Psoas muscle (tissue), 7 donors: ENCODE measurements at regions not wholly inside any gene's neighbourhood (a gene's known extent, or its start where the extent isn't known, plus 50 kb on each side); places are given as distances from the start of the nearest gene placed in this dataset.

Experiments used
- ATAC-seq, 4 donors: fragments of 200-7000 bp; cut with Tn5 transposase; one replicate each; pipeline ENCODE4 v1.9.1; 2020; ENCODE audit warnings: moderate library complexity in 3 of 4, mild to moderate bottlenecking in 2 of 4
- DNase-seq, 2 donors: peaks; one replicate each; pipeline ENCODE4 v3.0.0-alpha.2; 2020
- H3K27ac ChIP-seq: fragments of 200-600 bp; one replicate; pipeline ENCODE4 v1.8.0; 2022
- H3K27me3 ChIP-seq, 3 donors: fragments of 200-600 bp in 1 of 3; one replicate each; pipeline versions ENCODE4 v1.6.1 to v1.8.0; 2013 to 2022; ENCODE audit warnings: low read length in 2 of 3, mild to moderate bottlenecking in 2 of 3, moderate library complexity in 1 of 3; ENCODE audit not compliant: insufficient read depth in 3 of 3
- H3K36me3 ChIP-seq, 2 donors: fragments of 200-600 bp in 1 of 2; one replicate each; pipeline versions ENCODE4 v1.6.1 to v1.8.0; 2013 to 2022; ENCODE audit warnings: low read depth in 1 of 2, mild to moderate bottlenecking in 1 of 2, moderate library complexity in 1 of 2; ENCODE audit not compliant: insufficient read depth in 1 of 2
- H3K4me1 ChIP-seq: fragments of 200-600 bp; one replicate; pipeline ENCODE4 v1.8.0; 2022
- H3K4me3 ChIP-seq: fragments of 200-600 bp; one replicate; pipeline ENCODE4 v1.8.0; 2022; ENCODE audit warnings: mild to moderate bottlenecking
- H3K9me3 ChIP-seq: fragments of 200-600 bp; one replicate; pipeline ENCODE4 v1.8.0; 2022
- WGBS, 3 donors: extraction: QIAGEN DNeasy Blood & Tissue Kit; methylation state at CpG; one replicate each; pipeline versions ENCODE4 v1.1.6 to v1.1.7; 2013; 5-methylcytosine and 5-hydroxymethylcytosine counted together
- intact Hi-C, 2 donors: fragments of 100-400 bp; cut with DNase I; formaldehyde crosslinking; loops; one replicate each; pipeline versions ENCODE4 v1.11.0 to v1.14.2; 2022
- TF ChIP-seq, protein P1 (sequence below): fragments of 200-600 bp; IDR thresholded peaks from one replicate; pipeline ENCODE4 v1.8.0; 2022; ENCODE audit warnings: antibody characterized with exemption
- donor health status: healthy with polysubstance abuse.
- donor health status: DM: no; HTN: no; CAD: no; lungs with moderate emphysema.
- donor health status: Bipolar disorder and iron deficiency.
- donor health status: healthy.
- donor health status: DM: yes; HTN: yes; CAD: no.
- donor health status: DM: no; HTN: no; CAD: no.
- donor health status: DM: yes; HTN: yes; CAD: no.

DNA sequence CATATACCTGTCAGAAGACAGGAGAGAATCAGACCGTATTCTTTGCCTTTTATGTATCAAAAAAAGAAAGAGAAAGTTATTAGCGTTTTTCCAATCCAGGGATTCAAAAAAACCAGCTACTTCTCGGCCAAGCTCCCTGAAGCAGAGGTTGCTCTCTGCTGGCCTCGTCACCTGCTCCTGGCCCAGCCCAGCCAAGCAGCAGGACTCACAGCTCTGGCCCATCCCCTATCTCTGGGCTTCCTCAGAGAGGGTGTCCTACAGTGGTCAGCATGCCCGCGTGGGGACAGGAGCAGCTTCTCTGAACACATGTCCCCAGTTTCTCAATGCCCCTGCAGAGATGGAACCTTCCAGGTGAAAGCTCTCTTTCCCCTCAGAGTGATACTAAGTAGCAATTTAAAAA lies 209.0 kb downstream of the URI1 start:
- Histone ChIP-seq H3K4me3 (no peak overlapping the region), H3K9me3 (no peaks in the 10 kb centered on the region), H3K27ac (no peak overlapping the region), H3K4me1 (no peaks in the 10 kb centered on the region), H3K27me3 (peaks cover 0 to 5% (median 0%) of the 10 kb centered on the region in 3 donors), H3K36me3 (no peaks in the 10 kb centered on the region)
- WGBS, 3 donors: 55 to 72% (median 63%) methylated on average over 6 of the region's 6 CpGs
- TF ChIP-seq, protein P1, sequence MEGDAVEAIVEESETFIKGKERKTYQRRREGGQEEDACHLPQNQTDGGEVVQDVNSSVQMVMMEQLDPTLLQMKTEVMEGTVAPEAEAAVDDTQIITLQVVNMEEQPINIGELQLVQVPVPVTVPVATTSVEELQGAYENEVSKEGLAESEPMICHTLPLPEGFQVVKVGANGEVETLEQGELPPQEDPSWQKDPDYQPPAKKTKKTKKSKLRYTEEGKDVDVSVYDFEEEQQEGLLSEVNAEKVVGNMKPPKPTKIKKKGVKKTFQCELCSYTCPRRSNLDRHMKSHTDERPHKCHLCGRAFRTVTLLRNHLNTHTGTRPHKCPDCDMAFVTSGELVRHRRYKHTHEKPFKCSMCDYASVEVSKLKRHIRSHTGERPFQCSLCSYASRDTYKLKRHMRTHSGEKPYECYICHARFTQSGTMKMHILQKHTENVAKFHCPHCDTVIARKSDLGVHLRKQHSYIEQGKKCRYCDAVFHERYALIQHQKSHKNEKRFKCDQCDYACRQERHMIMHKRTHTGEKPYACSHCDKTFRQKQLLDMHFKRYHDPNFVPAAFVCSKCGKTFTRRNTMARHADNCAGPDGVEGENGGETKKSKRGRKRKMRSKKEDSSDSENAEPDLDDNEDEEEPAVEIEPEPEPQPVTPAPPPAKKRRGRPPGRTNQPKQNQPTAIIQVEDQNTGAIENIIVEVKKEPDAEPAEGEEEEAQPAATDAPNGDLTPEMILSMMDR: no peak
- no peak for DNase-seq
- ATAC-seq: no peak
- intact Hi-C loops: no loop called here

DNA sequence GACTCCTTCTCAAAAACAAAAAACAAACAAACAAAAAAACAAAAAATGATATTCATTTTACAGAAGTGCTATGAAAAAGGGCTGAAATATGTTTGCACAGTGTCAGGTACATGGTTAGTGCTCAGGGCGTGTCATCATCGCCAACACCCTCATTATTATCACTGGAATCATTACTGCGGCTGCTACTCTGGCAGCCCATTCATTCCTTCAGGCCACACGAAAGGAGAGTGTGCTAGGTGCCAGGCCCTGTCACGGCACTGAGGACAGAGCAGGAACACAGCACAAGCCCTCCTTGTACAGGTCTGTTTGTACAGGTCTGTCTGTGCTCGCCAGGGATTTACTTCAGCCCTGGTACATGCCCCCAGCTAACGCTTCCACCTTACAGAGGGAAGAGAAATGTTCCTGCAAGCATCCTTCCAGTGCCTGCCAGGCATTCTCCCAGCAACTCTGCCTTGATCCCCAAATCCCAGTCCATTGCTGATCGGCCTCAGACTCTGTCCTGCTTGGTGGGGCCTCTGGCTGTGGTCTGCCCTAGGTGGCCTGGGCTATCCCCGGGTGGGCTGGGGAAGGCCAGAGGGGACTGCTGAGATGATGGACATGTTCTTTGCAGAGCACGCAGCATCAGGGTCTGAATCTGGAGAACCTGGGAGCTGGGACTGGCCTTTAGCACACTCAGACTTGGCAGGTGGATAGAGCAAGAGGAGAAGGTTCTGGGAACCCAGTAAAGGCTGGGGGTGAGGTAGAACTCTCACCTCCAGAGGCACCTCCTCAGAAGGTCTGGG lies 210.7 kb downstream of the URI1 start:
- DNase-seq: peak in 1 of 2 donors; percentile 21
- no peak for ATAC-seq
- Histone ChIP-seq H3K27me3 (peaks cover 0 to 3% (median 0%) of the 10 kb centered on the region in 3 donors), H3K4me1 (no peaks in the 10 kb centered on the region), H3K4me3 (no peak overlapping the region), H3K27ac (no peak overlapping the region), H3K36me3 (no peaks in the 10 kb centered on the region), H3K9me3 (no peaks in the 10 kb centered on the region)
- intact Hi-C loops: no loop called here
- 86 to 89% (median 87%) methylated on average over 10 of the region's 10 CpGs for WGBS, 3 donors
- TF ChIP-seq, protein P1: no peak

DNA sequence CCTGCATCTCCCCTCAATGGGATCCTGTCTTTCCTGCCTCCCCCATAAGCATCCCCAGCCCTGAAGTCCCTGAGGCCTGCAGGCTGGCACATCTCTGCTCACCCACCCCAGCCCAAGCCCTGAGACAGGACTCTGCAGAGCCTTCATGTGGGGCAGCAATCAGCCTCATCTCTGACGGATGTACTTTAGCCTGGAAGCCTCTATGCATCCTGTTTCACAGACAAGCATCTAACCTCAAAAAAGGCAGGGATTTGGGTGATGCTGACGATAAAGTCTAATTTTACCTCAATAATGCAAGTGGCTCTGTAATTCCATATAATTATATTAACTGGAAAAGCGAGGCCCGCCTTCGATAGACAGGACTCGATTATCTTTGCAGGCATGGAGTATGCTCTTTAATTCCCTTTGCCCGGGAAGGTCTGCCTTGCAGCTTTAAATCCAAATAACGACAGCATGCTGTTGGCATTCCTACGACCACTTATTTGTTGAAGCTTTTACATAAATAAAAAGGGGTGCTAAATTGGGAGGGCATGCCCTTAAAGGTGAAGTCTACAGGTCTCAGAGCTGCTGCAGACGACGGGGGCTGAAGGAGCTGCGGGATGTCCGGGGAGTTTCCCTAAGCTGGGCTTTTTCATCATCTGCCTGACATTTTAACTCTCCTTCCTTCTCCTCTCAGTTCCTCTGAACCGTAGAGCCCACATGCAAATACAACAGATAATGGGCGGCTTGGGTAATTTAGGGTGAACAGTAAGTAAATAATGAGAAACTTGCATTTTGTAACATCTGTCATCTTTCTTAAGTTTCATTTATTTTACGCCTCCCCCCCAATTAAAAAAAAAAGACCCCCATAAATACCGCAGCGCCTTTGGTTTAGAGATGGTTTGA lies 211.5 kb downstream of the URI1 start:
- 44 to 49% (median 46%) methylated on average over 18 of the region's 18 CpGs for WGBS, 3 donors
- no peaks in the 10 kb centered on the region for H3K9me3 ChIP-seq
- ATAC-seq: no peak
- no peaks in the 10 kb centered on the region for H3K4me1 ChIP-seq
- no peak overlapping the region for H3K27ac ChIP-seq
- DNase-seq: peak in 1 of 2 donors; percentile 7
- H3K27me3 ChIP-seq: peaks cover 0 to 3% (median 0%) of the 10 kb centered on the region in 3 donors
- intact Hi-C loops: no loop called here
- H3K36me3 ChIP-seq: no peaks in the 10 kb centered on the region
- H3K4me3 ChIP-seq: no peak overlapping the region
- TF ChIP-seq, protein P1: no peak

DNA sequence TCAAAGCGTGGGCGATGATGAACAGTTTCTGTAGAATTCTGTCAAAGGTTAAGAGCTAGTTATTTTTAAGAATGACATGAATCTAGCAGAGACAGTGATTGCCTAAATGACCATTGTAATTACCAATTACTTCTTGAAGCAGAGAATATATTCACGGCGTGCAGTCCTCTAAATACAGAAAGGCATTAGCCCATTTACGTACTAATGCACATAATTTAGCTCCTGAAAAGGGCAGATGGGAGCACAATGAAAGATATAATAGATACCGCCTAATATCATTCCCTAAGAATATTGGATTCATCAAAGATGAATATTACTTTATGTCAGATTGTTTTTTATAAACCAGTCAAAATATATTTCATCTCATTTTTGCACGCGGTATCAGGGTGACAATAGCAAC lies 212.4 kb downstream of the URI1 start:
- H3K9me3 ChIP-seq: no peaks in the 10 kb centered on the region
- WGBS, 3 donors: 86 to 87% (median 86%) methylated on average over 8 of the region's 8 CpGs
- no peak overlapping the region for H3K4me3 ChIP-seq
- DNase-seq (no peak), ATAC-seq (no peak)
- TF ChIP-seq, protein P1: no peak
- no peaks in the 10 kb centered on the region for H3K4me1 ChIP-seq
- intact Hi-C loops: no loop called here
- no peaks in the 10 kb centered on the region for H3K36me3 ChIP-seq
- H3K27ac ChIP-seq: no peak overlapping the region
- H3K27me3 ChIP-seq: peaks cover 0 to 3% (median 0%) of the 10 kb centered on the region in 3 donors
